ENCODE measurements at regions not wholly inside any gene's neighbourhood (a gene's known extent, or its start where the extent isn't known, plus 50 kb on each side); places are given as distances from the start of the nearest gene placed in this dataset.
"Not testable (repeated sequence)": the region's sequence is repeated elsewhere in the genome, so short reads cannot be mapped to it uniquely, and the experiment has no call there.

- no peaks in the 10 kb centered on the region for H3K36me3 ChIP-seq (ENCODE audit: control insufficient read depth, insufficient read depth, low read length)
- H3K4me1 ChIP-seq (ENCODE audit: control insufficient read depth, insufficient read depth, low read length, poor library complexity, severe bottlenecking) = no peaks in the 10 kb centered on the region
- no peak overlapping the region for H3K4me3 ChIP-seq (ENCODE audit: extremely low read depth, insufficient read depth, low read length, poor library complexity, severe bottlenecking)
- no peaks in the 10 kb centered on the region for H3K9me3 ChIP-seq (ENCODE audit: control insufficient read depth, low read length)
- WGBS, 2 experiments (ENCODE audit: insufficient coverage in 2 of 2) = no CpG with 5 or more reads among the region's 1 CpG
- H3K27ac ChIP-seq (ENCODE audit: low read depth, low read length, severe bottlenecking) = no peak overlapping the region
Measured at GRCh38 chr12:38417101-38417500, 100.5 kb downstream of the ALG10B start.

GRCh38 chr12:38424436-38424835 lies 107.9 kb downstream of the ALG10B start:
- Histone ChIP-seq H3K9me3 (ENCODE audit: control insufficient read depth, low read length) (no peaks in the 10 kb centered on the region), H3K4me3 (ENCODE audit: extremely low read depth, insufficient read depth, low read length, poor library complexity, severe bottlenecking) (no peak overlapping the region), H3K36me3 (ENCODE audit: control insufficient read depth, insufficient read depth, low read length) (no peaks in the 10 kb centered on the region), H3K4me1 (ENCODE audit: control insufficient read depth, insufficient read depth, low read length, poor library complexity, severe bottlenecking) (no peaks in the 10 kb centered on the region), H3K27ac (ENCODE audit: low read depth, low read length, severe bottlenecking) (no peak overlapping the region)
- WGBS, 2 experiments (ENCODE audit: insufficient coverage in 2 of 2) = 100% methylated on average over 1 of the region's 1 CpG; no CpG with 5 or more reads in 1 of the 2 experiments

DNA sequence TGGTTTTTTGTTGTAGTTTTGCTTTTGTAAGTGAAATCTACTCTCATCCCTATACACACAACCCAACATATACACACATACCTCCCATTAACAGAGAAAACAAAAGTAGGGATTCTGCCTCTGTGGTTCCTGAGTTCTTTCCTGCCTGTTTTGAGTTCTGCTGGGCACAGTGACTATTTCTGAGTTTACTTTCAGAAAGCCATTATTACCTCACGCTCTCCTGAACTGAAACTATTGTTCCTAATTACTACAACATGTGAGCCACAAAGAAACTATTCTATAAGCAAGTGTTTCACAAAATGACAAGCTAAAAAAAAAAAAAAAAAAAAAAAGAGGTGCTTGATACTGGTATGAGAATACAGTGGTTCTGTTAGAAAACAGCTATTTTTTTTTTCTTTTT lies 110.9 kb downstream of the ALG10B start:
- H3K27ac ChIP-seq (ENCODE audit: low read depth, low read length, severe bottlenecking) = no peak overlapping the region
- no peak overlapping the region for H3K4me3 ChIP-seq (ENCODE audit: extremely low read depth, insufficient read depth, low read length, poor library complexity, severe bottlenecking)
- no peaks in the 10 kb centered on the region for H3K9me3 ChIP-seq (ENCODE audit: control insufficient read depth, low read length)
- H3K36me3 ChIP-seq (ENCODE audit: control insufficient read depth, insufficient read depth, low read length) = no peaks in the 10 kb centered on the region
- WGBS, 2 experiments (ENCODE audit: insufficient coverage in 2 of 2) = no CpG with 5 or more reads among the region's 1 CpG
- H3K4me1 ChIP-seq (ENCODE audit: control insufficient read depth, insufficient read depth, low read length, poor library complexity, severe bottlenecking) = no peaks in the 10 kb centered on the region

DNA sequence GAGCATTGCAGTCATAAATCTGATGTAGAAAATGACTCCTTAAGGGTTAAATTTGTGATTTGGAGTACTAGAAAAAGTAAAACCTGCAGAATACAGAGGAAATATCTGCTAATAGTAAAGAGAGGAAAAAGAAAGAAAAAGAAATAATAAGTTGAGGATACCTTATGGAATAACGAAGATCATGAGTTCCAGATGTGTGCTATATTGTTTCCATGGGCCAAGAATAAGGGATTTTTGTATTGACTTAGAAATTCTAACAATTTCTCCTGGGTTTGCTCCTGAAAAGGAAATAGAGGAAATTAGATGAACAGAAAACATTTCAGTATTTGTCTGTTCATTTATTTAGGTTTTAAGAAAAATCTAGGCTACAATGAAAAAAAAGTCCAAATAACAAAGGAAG lies 115.3 kb downstream of the ALG10B start:
- H3K4me1 ChIP-seq (ENCODE audit: control insufficient read depth, insufficient read depth, low read length, poor library complexity, severe bottlenecking) = no peaks in the 10 kb centered on the region
- no peak overlapping the region for H3K27ac ChIP-seq (ENCODE audit: low read depth, low read length, severe bottlenecking)
- H3K9me3 ChIP-seq (ENCODE audit: control insufficient read depth, low read length) = no peaks in the 10 kb centered on the region
- H3K4me3 ChIP-seq (ENCODE audit: extremely low read depth, insufficient read depth, low read length, poor library complexity, severe bottlenecking) = no peak overlapping the region
- 78 to 80% methylated on average over 1 of the region's 1 CpG for WGBS, 2 experiments (ENCODE audit: insufficient coverage in 2 of 2)
- no peaks in the 10 kb centered on the region for H3K36me3 ChIP-seq (ENCODE audit: control insufficient read depth, insufficient read depth, low read length)

GRCh38 chr12:38441871-38442281 lies 125.3 kb downstream of the ALG10B start:
- WGBS, 2 experiments (ENCODE audit: insufficient coverage in 2 of 2) = 94% methylated on average over 9 to 20 of the region's 20 CpGs
- H3K9me3 ChIP-seq (ENCODE audit: control insufficient read depth, low read length); H3K4me3 ChIP-seq (ENCODE audit: extremely low read depth, insufficient read depth, low read length, poor library complexity, severe bottlenecking); H3K36me3 ChIP-seq (ENCODE audit: control insufficient read depth, insufficient read depth, low read length); H3K27ac ChIP-seq (ENCODE audit: low read depth, low read length, severe bottlenecking); H3K4me1 ChIP-seq (ENCODE audit: control insufficient read depth, insufficient read depth, low read length, poor library complexity, severe bottlenecking): not testable (repeated sequence)

- Histone ChIP-seq H3K9me3 (ENCODE audit: control insufficient read depth, low read length) (no peaks in the 10 kb centered on the region), H3K27ac (ENCODE audit: low read depth, low read length, severe bottlenecking) (no peak overlapping the region), H3K4me1 (ENCODE audit: control insufficient read depth, insufficient read depth, low read length, poor library complexity, severe bottlenecking) (peaks cover 3% of the 10 kb centered on the region), H3K36me3 (ENCODE audit: control insufficient read depth, insufficient read depth, low read length) (no peaks in the 10 kb centered on the region), H3K4me3 (ENCODE audit: extremely low read depth, insufficient read depth, low read length, poor library complexity, severe bottlenecking) (no peak overlapping the region)
- WGBS, 2 experiments (ENCODE audit: insufficient coverage in 2 of 2) = 100% methylated on average over 1 of the region's 2 CpGs
Measured at GRCh38 chr12:38445040-38445439, 128.5 kb downstream of the ALG10B start.

DNA sequence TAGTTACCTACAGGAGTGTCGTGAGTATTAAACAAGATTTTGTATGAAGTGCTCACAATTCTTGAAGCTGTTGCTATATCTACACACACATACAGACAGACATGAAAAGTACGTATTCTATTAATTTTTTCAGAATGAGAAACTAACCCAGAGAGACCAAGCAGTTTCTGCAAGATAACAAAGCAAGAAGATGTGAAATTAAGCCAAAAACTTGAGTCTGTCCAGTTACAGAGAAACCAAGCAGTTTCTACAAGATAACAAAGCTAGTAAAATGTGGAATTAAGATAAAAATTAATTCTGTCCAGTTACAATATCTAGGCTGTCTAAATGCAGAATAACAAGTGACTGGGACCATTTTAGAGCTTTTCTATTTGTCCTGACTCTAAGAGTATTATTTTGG lies 132.4 kb downstream of the ALG10B start:
- no peak overlapping the region for H3K27ac ChIP-seq (ENCODE audit: low read depth, low read length, severe bottlenecking)
- H3K4me1 ChIP-seq (ENCODE audit: control insufficient read depth, insufficient read depth, low read length, poor library complexity, severe bottlenecking) = peaks cover 3% of the 10 kb centered on the region
- H3K36me3 ChIP-seq (ENCODE audit: control insufficient read depth, insufficient read depth, low read length) = no peaks in the 10 kb centered on the region
- no peak overlapping the region for H3K4me3 ChIP-seq (ENCODE audit: extremely low read depth, insufficient read depth, low read length, poor library complexity, severe bottlenecking)
- WGBS, 2 experiments (ENCODE audit: insufficient coverage in 2 of 2) = no CpG with 5 or more reads among the region's 2 CpGs
- H3K9me3 ChIP-seq (ENCODE audit: control insufficient read depth, low read length) = no peaks in the 10 kb centered on the region

DNA sequence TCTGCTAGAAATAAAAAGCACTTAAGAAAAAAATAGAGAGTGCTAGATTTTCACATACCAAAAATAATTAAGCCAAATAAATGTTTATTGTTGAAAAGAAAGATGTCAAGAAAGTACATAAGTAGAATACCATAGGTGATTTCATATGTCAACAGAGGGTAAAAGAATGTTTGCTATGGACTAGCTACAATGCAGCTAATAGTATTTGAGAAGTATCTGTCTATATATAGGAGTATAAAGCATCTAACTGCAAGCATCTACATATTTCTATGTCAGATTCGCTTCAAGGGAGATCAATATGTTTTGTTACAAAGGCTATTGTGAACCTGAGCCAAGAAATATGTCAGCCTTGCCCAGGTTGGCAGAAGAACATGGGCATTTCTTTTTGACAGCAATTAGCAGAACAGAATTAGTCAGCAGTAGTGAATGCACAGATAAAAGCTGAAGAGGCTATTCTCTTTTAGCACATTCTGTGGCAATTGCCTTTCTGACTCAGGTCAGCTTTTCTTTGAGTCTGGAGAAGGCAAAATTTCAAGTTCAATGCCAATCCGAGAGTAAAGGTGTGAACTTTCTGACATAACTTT lies 140.1 kb downstream of the ALG10B start:
- Histone ChIP-seq H3K4me3 (ENCODE audit: extremely low read depth, insufficient read depth, low read length, poor library complexity, severe bottlenecking) (no peak overlapping the region), H3K36me3 (ENCODE audit: control insufficient read depth, insufficient read depth, low read length) (no peaks in the 10 kb centered on the region), H3K4me1 (ENCODE audit: control insufficient read depth, insufficient read depth, low read length, poor library complexity, severe bottlenecking) (no peaks in the 10 kb centered on the region), H3K27ac (ENCODE audit: low read depth, low read length, severe bottlenecking) (no peak overlapping the region), H3K9me3 (ENCODE audit: control insufficient read depth, low read length) (no peaks in the 10 kb centered on the region)
- 100% methylated on average over 1 of the region's 2 CpGs; no CpG with 5 or more reads in 1 of the 2 experiments for WGBS, 2 experiments (ENCODE audit: insufficient coverage in 2 of 2)

DNA sequence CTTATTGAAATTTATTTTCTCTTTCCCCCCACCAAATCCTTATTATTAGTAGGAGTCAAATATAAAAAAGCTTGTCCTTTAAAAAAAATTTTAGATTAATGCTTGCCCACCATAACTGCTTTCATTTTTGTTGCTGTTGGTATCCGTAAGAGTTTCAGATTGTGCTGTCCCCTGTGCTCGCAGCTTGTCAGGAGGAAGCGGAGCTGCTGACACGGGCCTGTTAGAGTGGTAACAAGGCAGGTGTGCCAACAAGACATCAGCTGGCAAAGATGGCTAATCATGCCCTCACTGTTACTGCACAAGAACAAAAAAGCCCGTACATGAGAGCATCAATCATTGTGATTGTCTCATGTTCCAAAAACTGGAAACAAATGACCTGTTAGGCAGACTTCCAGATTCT lies 148.4 kb downstream of the ALG10B start:
- Histone ChIP-seq H3K9me3 (ENCODE audit: control insufficient read depth, low read length) (no peaks in the 10 kb centered on the region), H3K27ac (ENCODE audit: low read depth, low read length, severe bottlenecking) (no peak overlapping the region), H3K4me3 (ENCODE audit: extremely low read depth, insufficient read depth, low read length, poor library complexity, severe bottlenecking) (no peak overlapping the region), H3K36me3 (ENCODE audit: control insufficient read depth, insufficient read depth, low read length) (no peaks in the 10 kb centered on the region), H3K4me1 (ENCODE audit: control insufficient read depth, insufficient read depth, low read length, poor library complexity, severe bottlenecking) (no peaks in the 10 kb centered on the region)
- WGBS, 2 experiments (ENCODE audit: insufficient coverage in 2 of 2) = 88 to 100% methylated on average over 2 to 3 of the region's 5 CpGs

DNA sequence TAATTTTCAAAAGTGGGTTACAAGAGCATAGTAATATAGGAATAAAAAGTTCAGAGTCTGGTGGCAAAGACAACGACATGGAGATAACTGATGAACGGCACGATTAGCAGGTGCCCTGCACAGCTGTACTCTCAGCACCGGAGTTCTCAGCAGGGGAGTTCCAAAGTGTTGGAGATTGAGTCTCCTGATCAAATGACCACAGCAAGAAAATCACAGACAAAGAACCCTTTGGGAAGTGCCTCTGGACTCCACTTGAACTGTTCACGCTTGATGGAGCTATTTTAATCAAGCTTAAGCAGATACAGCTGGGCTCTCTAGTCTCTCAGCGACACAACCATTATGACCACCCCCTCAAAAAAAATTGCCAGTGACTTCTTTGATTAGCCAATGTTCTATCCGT lies 153.1 kb downstream of the ALG10B start:
- no peaks in the 10 kb centered on the region for H3K4me1 ChIP-seq (ENCODE audit: control insufficient read depth, insufficient read depth, low read length, poor library complexity, severe bottlenecking)
- no peaks in the 10 kb centered on the region for H3K9me3 ChIP-seq (ENCODE audit: control insufficient read depth, low read length)
- H3K27ac ChIP-seq (ENCODE audit: low read depth, low read length, severe bottlenecking) = no peak overlapping the region
- no peak overlapping the region for H3K4me3 ChIP-seq (ENCODE audit: extremely low read depth, insufficient read depth, low read length, poor library complexity, severe bottlenecking)
- 77 to 93% methylated on average over 2 to 5 of the region's 7 CpGs for WGBS, 2 experiments (ENCODE audit: insufficient coverage in 2 of 2)
- H3K36me3 ChIP-seq (ENCODE audit: control insufficient read depth, insufficient read depth, low read length) = no peaks in the 10 kb centered on the region

- H3K27ac ChIP-seq (ENCODE audit: low read depth, low read length, severe bottlenecking) = no peak overlapping the region
- H3K4me3 ChIP-seq (ENCODE audit: extremely low read depth, insufficient read depth, low read length, poor library complexity, severe bottlenecking) = no peak overlapping the region
- no peaks in the 10 kb centered on the region for H3K9me3 ChIP-seq (ENCODE audit: control insufficient read depth, low read length)
- H3K36me3 ChIP-seq (ENCODE audit: control insufficient read depth, insufficient read depth, low read length) = no peaks in the 10 kb centered on the region
- no peaks in the 10 kb centered on the region for H3K4me1 ChIP-seq (ENCODE audit: control insufficient read depth, insufficient read depth, low read length, poor library complexity, severe bottlenecking)
Measured at GRCh38 chr12:38477340-38478090, 160.9 kb downstream of the ALG10B start.

Measured in mesodermal cell (in vitro differentiated cells).